ENCODE measurements at regions not wholly inside any gene's neighbourhood (a gene's known extent, or its start where the extent isn't known, plus 50 kb on each side); places are given as distances from the start of the nearest gene placed in this dataset.

- DNase-seq (ENCODE audit: low read depth, low spot score) (no peak), ATAC-seq (no peak), FAIRE-seq (no peak)
- Histone ChIP-seq H3K4me1 (ENCODE audit: control insufficient read depth, insufficient read depth, low read length) (no peaks in the 10 kb centered on the region), H3K36me3 (ENCODE audit: control insufficient read depth in 2 of 2, insufficient read depth in 2 of 2, low read length in 1 of 2) (no peaks in the 10 kb centered on the region), H3K79me2 (ENCODE audit: control insufficient read depth, insufficient read depth, low read length) (no peaks in the 10 kb centered on the region), H3K9me3 (replicated peaks; ENCODE audit: control insufficient read depth, insufficient read depth, low read length) (no peaks in the 10 kb centered on the region), H3K4me2 (ENCODE audit: control insufficient read depth, insufficient read depth) (no peak overlapping the region), H3K27me3 (replicated peaks in 1 of 2; ENCODE audit: control insufficient read depth in 2 of 2, insufficient read depth in 2 of 2, low read length in 1 of 2) (no peaks in the 10 kb centered on the region), H3K9ac (ENCODE audit: control insufficient read depth, insufficient read depth, low read length) (no peak overlapping the region), H3K27ac (ENCODE audit: control insufficient read depth, insufficient read depth) (no peak overlapping the region), H2AFZ (ENCODE audit: control insufficient read depth, low read depth, low read length) (no peak overlapping the region), H4K20me1 (ENCODE audit: control insufficient read depth, insufficient read depth) (no peaks in the 10 kb centered on the region), H3K4me3 (no peak overlapping the region)
- POLR2A ChIA-PET = no interaction called here
- WGBS (ENCODE audit: insufficient coverage, insufficient replicate concordance, low lambda C conversion rate, missing lambda C conversion rate) = 95% methylated on average over 2 of the region's 2 CpGs
- RAD21 ChIA-PET (ENCODE audit: unreplicated experiment) = no interaction called here
- TF ChIP-seq PBX3 (IDR thresholded peaks at IDR 0.05; ENCODE audit: insufficient replicate concordance, low read depth, low read length) (no peak), NR2F1 (conservative IDR thresholded peaks at IDR 0.05) (no peak), HDGF (IDR thresholded peaks at IDR 0.05) (no peak), ATF3 (IDR thresholded peaks at IDR 0.05; ENCODE audit: borderline replicate concordance, extremely low read depth, low read depth, low read length) (no peak), IKZF2 (IDR thresholded peaks at IDR 0.05) (no peak), ASH2L (IDR thresholded peaks at IDR 0.05; ENCODE audit: borderline replicate concordance, low read depth) (no peak), SREBF2 (IDR thresholded peaks at IDR 0.05; ENCODE audit: low read length) (no peak), BCL11A (IDR thresholded peaks at IDR 0.05; ENCODE audit: low read depth, low read length) (no peak), SPI1 (IDR thresholded peaks at IDR 0.05; ENCODE audit: borderline replicate concordance, insufficient read depth, low read depth, low read length) (no peak), CHD4 (IDR thresholded peaks at IDR 0.05) (no peak)
- SMC1A ChIA-PET (ENCODE audit: uncharacterized antibody, unreplicated experiment) = no interaction called here
- intact Hi-C loops (cut with micrococcal nuclease; ENCODE audit: unreplicated experiment) = no loop called here
- BruUV-seq (replicated peaks) = no TSS peak
- CTCF ChIA-PET = interaction anchor here (1.5 kb wide), 1 partner anchor 52 kb away, joined by 3 read pairs; no protein-coding TSS in a partner anchor
- in situ Hi-C loops (cut with MboI) = no loop called here
Observed at GRCh38 chr13:33435207-33435606, 149.7 kb upstream of the STARD13 start.

Data from GM12878 (cell line).